ENCODE measurements at regions not wholly inside any gene's neighbourhood (a gene's known extent, or its start where the extent isn't known, plus 50 kb on each side); places are given as distances from the start of the nearest gene placed in this dataset.

DNA sequence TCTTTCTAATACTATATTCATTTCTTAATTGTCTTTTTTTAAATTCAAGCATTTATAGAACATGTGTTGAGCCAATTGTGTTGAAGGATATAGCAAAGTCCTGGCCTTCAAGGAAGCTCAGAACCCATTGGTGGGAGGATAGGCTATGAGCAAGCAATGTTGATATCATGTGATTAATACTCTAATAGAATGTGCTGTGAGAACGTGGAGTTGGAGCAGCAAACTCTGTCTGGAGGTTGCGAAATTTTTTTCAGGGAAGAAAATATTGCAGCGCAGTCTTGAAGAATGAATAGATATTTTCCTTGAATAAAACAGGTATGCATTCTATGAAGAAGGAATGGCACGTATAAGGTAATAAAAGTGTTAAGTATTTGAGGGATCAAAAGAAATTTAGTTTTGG is 229.2 kb upstream of the KCNK2 start:
- TF ChIP-seq, protein P1, sequence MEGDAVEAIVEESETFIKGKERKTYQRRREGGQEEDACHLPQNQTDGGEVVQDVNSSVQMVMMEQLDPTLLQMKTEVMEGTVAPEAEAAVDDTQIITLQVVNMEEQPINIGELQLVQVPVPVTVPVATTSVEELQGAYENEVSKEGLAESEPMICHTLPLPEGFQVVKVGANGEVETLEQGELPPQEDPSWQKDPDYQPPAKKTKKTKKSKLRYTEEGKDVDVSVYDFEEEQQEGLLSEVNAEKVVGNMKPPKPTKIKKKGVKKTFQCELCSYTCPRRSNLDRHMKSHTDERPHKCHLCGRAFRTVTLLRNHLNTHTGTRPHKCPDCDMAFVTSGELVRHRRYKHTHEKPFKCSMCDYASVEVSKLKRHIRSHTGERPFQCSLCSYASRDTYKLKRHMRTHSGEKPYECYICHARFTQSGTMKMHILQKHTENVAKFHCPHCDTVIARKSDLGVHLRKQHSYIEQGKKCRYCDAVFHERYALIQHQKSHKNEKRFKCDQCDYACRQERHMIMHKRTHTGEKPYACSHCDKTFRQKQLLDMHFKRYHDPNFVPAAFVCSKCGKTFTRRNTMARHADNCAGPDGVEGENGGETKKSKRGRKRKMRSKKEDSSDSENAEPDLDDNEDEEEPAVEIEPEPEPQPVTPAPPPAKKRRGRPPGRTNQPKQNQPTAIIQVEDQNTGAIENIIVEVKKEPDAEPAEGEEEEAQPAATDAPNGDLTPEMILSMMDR (IDR thresholded peaks at IDR 0.05) = no peak
- TF ChIP-seq POLR2A (IDR thresholded peaks at IDR 0.05) = no peak
- TF ChIP-seq EP300 (IDR thresholded peaks at IDR 0.05) = no peak
- TF ChIP-seq POLR2AphosphoS5 (IDR thresholded peaks at IDR 0.05) = no peak
- DNase-seq = no peak
- Histone ChIP-seq H3K4me3 (no peak overlapping the region), H3K4me1 (no peaks in the 10 kb centered on the region), H3K36me3 (no peaks in the 10 kb centered on the region), H3K9me3 (peaks cover 0 to 7% (median 1%) of the 10 kb centered on the region in 4 donors), H3K27me3 (no peaks in the 10 kb centered on the region), H3K27ac (no peak overlapping the region)
- WGBS, 5 donors = 90 to 93% (median 91%) methylated on average over 4 of the region's 4 CpGs
- intact Hi-C loops (cut with DNase I; ENCODE audit: low total_unique reads) = no loop called here

DNA sequence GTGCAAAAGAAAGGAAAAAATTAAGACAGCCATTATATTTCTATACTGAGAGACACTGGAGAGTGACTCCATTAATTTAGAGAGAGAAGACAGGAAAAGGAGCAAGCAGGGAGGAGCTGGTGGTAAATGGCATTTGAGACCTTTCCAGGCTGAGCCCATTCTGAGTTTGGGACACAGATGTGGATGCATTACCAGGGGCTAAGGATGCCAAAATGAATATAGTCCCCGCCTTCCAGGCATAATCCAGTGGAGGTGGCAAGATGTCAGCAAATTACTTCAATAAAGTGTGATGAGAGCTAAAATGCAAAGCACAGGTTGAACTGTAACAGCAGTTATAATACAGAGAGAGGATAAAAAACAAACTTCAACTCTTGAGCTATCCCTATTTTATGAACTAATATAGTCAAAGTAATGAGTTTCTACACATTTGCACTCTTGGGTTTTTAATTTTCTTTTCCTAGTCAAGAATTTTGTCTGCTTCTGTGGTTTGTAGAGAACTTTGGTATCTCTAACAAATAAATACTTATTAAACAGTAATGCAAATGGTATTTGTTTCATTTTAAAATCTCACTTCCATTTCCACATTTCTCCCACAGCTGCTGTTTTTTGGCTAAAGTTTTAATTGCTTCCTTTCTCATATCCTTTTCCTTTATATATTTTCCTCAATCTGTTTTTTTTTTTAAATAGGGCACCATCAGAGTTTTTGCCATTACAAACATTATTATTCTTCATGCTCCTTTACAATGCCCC is 228.2 kb upstream of the KCNK2 start:
- Histone ChIP-seq H3K36me3 (no peaks in the 10 kb centered on the region), H3K27ac (no peak overlapping the region), H3K4me3 (no peak overlapping the region), H3K4me1 (no peaks in the 10 kb centered on the region), H3K9me3 (peaks cover 0 to 7% (median 1%) of the 10 kb centered on the region in 4 donors), H3K27me3 (no peaks in the 10 kb centered on the region)
- no peak for DNase-seq
- intact Hi-C loops (cut with DNase I; ENCODE audit: low total_unique reads) = no loop called here
- 80 to 93% (median 89%) methylated on average over 1 of the region's 1 CpG for whole genome bisulfite sequencing, 5 donors
- TF ChIP-seq, protein P1 (IDR thresholded peaks at IDR 0.05) = no peak
- TF ChIP-seq POLR2A (IDR thresholded peaks at IDR 0.05) = no peak
- TF ChIP-seq EP300 (IDR thresholded peaks at IDR 0.05) = no peak

DNA sequence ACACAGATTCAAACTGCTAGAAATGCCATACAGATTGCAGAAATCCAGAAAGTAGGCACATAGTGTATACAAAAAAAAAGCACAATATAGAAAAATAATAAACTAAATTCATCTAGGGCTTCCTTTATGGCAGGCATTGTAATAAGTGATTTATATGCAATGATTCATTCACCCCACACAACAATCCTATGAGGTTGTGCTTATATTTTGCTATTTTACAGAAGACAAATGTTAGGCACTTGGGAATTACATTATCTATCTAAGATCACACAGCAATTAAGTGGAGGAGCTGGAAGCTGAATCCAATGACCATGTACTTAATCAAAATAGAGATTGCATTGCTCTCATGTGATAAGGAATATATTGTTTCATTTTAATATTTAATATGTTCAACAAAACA is 225.7 kb upstream of the KCNK2 start:
- H3K36me3 ChIP-seq = no peaks in the 10 kb centered on the region
- intact Hi-C loops (cut with DNase I; ENCODE audit: low total_unique reads) = no loop called here
- H3K9me3 ChIP-seq = no peaks in the 10 kb centered on the region
- no peak overlapping the region for H3K4me3 ChIP-seq
- no peaks in the 10 kb centered on the region for H3K4me1 ChIP-seq
- no peaks in the 10 kb centered on the region for H3K27me3 ChIP-seq
- DNase-seq = no peak
- TF ChIP-seq POLR2AphosphoS5 (IDR thresholded peaks at IDR 0.05) = no peak
- TF ChIP-seq, protein P1 (IDR thresholded peaks at IDR 0.05) = no peak
- no peak for TF ChIP-seq POLR2A (IDR thresholded peaks at IDR 0.05)
- TF ChIP-seq EP300 (IDR thresholded peaks at IDR 0.05) = no peak
- H3K27ac ChIP-seq = no peak overlapping the region

DNA sequence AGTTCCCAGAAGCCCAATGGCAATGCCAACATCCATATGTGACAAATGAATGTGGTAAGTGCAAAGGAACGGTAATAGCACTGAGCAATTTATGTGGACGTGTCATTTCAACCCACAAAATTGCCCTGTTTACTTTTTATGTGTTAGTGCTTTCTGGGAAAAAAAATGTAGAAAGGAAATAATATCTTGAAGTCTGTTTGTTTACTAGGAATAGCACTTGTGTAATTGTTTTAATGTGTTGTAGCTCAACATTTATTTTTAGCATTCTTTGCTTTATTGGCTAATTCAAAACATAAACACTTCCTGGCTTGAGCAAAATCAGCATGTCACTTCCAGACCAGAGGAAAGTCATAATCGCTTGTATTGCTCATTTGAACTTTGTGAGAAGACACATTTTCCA is 224.8 kb upstream of the KCNK2 start:
- Histone ChIP-seq H3K27me3 (no peaks in the 10 kb centered on the region), H3K9me3 (no peaks in the 10 kb centered on the region), H3K4me3 (no peak overlapping the region), H3K4me1 (no peaks in the 10 kb centered on the region), H3K27ac (no peak overlapping the region), H3K36me3 (no peaks in the 10 kb centered on the region)
- TF ChIP-seq POLR2AphosphoS5 (IDR thresholded peaks at IDR 0.05) (no peak), POLR2A (IDR thresholded peaks at IDR 0.05) (no peak)
- TF ChIP-seq, protein P1 (IDR thresholded peaks at IDR 0.05) = no peak
- DNase-seq = no peak
- 52 to 66% (median 55%) methylated on average over 3 of the region's 3 CpGs for WGBS, 5 donors
- intact Hi-C loops (cut with DNase I; ENCODE audit: low total_unique reads) = no loop called here
